DND-41 (cell line): ENCODE measurements at regions not wholly inside any gene's neighbourhood (a gene's known extent, or its start where the extent isn't known, plus 50 kb on each side); places are given as distances from the start of the nearest gene placed in this dataset.

Experiments used
- ATAC-seq: fragments of 200-7000 bp; cut with Tn5 transposase; 3 replicates; pipeline ENCODE4 v1.9.1; 2021; ENCODE audit warnings: low read depth; ENCODE audit not compliant: insufficient read depth
- DNase-seq: peaks from one replicate; pipeline ENCODE4 v3.0.0-alpha.2; 2020
- H2AFZ ChIP-seq: 2 replicates; pipeline ENCODE4 v1.6.0; 2012; ENCODE audit warnings: low read depth, low read length
- H3K27ac ChIP-seq: 2 replicates; pipeline ENCODE4 v1.5.1; 2012; ENCODE audit warnings: low read length, inconsistent platforms
- H3K27me3 ChIP-seq: fragments of 200-600 bp; sonication (generic); 2 replicates; pipeline ENCODE4 v1.6.0; 2012; ENCODE audit warnings: low read length, mild to moderate bottlenecking, inconsistent platforms; ENCODE audit not compliant: insufficient read depth, poor library complexity
- H3K36me3 ChIP-seq: 2 replicates; pipeline ENCODE4 v1.5.1; 2012; ENCODE audit warnings: low read length, inconsistent platforms; ENCODE audit not compliant: insufficient read depth
- H3K4me1 ChIP-seq: 2 replicates; pipeline ENCODE4 v1.5.1; 2012; ENCODE audit warnings: mild to moderate bottlenecking, low read length; ENCODE audit not compliant: insufficient read depth
- H3K4me2 ChIP-seq: 2 replicates; pipeline ENCODE4 v1.6.0; 2012; ENCODE audit warnings: mild to moderate bottlenecking, moderate library complexity, low read length, inconsistent platforms; ENCODE audit not compliant: insufficient read depth
- H3K4me3 ChIP-seq, 2 experiments: fragments of 200-600 bp in 1 of 2; shearing (Covaris generic) in 1 of 2; 2 replicates each; pipeline ENCODE4 v1.5.1; 2012 to 2016; ENCODE audit warnings: inconsistent platforms in 2 of 2, low read length in 2 of 2, mild to moderate bottlenecking in 2 of 2, low read depth in 1 of 2, moderate library complexity in 1 of 2
- H3K79me2 ChIP-seq: 2 replicates; pipeline ENCODE4 v1.6.0; 2012; ENCODE audit warnings: low read length, inconsistent platforms; ENCODE audit not compliant: insufficient read depth
- H3K9ac ChIP-seq: 2 replicates; pipeline ENCODE4 v1.6.0; 2012; ENCODE audit warnings: low read depth, mild to moderate bottlenecking, inconsistent platforms, low read length, moderate library complexity
- H3K9me3 ChIP-seq: 2 replicates; pipeline ENCODE4 v1.5.1; 2012; ENCODE audit warnings: low read length, moderate library complexity, mild to moderate bottlenecking, inconsistent platforms; ENCODE audit not compliant: insufficient read depth, severe bottlenecking
- H4K20me1 ChIP-seq: 2 replicates; pipeline ENCODE4 v1.6.0; 2012; ENCODE audit warnings: low read length; ENCODE audit not compliant: insufficient read depth
- CTCF ChIP-seq: IDR thresholded peaks from 2 replicates; pipeline ENCODE4 v1.5.1; 2012; ENCODE audit warnings: borderline replicate concordance, low read length, moderate library complexity, mild to moderate bottlenecking; ENCODE audit not compliant: poor library complexity, severe bottlenecking; ENCODE audit errors: extremely low read depth
- EZH2 ChIP-seq: IDR thresholded peaks from 3 replicates; pipeline ENCODE4 v1.6.1; 2012; ENCODE audit warnings: borderline replicate concordance, low read depth, mild to moderate bottlenecking, moderate library complexity, low read length, inconsistent platforms; ENCODE audit not compliant: severe bottlenecking

GRCh38 chr1:58999676-59000075, 215.8 kb upstream of the JUN start:
- Histone ChIP-seq H3K79me2 (no peaks in the 10 kb centered on the region), H3K4me1 (no peaks in the 10 kb centered on the region), H4K20me1 (no peaks in the 10 kb centered on the region), H3K9ac (no peak overlapping the region), H3K27ac (no peak overlapping the region), H3K27me3 (no peaks in the 10 kb centered on the region), H2AFZ (no peak overlapping the region; the same call in 1 of the 2 replicates), H3K4me2 (no peak overlapping the region), H3K4me3 (no peak overlapping the region), H3K36me3 (no peaks in the 10 kb centered on the region), H3K9me3 (no peaks in the 10 kb centered on the region)
- no peak for DNase-seq
- ATAC-seq = no peak
- TF ChIP-seq CTCF = no peak
- TF ChIP-seq EZH2 = no peak

GRCh38 chr1:59004755-59005154, 220.9 kb upstream of the JUN start:
- no peaks in the 10 kb centered on the region for H3K4me1 ChIP-seq
- no peaks in the 10 kb centered on the region for H3K36me3 ChIP-seq
- H2AFZ ChIP-seq = no peak overlapping the region
- DNase-seq (no peak), ATAC-seq (no peak)
- H4K20me1 ChIP-seq = no peaks in the 10 kb centered on the region
- no peak overlapping the region for H3K4me2 ChIP-seq
- H3K27me3 ChIP-seq = no peaks in the 10 kb centered on the region
- no peak for TF ChIP-seq CTCF
- TF ChIP-seq EZH2 = no peak
- H3K9me3 ChIP-seq = no peaks in the 10 kb centered on the region
- no peak overlapping the region for H3K27ac ChIP-seq
- no peak overlapping the region for H3K4me3 ChIP-seq
- H3K9ac ChIP-seq = no peak overlapping the region
- H3K79me2 ChIP-seq = no peaks in the 10 kb centered on the region

- H3K27ac ChIP-seq = no peak overlapping the region
- H3K4me2 ChIP-seq = no peak overlapping the region
- DNase-seq = no peak
- H2AFZ ChIP-seq = no peak overlapping the region
- H3K79me2 ChIP-seq = no peaks in the 10 kb centered on the region
- no peaks in the 10 kb centered on the region for H3K4me1 ChIP-seq
- no peaks in the 10 kb centered on the region for H3K9me3 ChIP-seq
- TF ChIP-seq CTCF (no peak), EZH2 (no peak)
- no peak for ATAC-seq
- no peak overlapping the region for H3K9ac ChIP-seq
- no peaks in the 10 kb centered on the region for H3K27me3 ChIP-seq
- H3K4me3 ChIP-seq = no peak overlapping the region
- no peaks in the 10 kb centered on the region for H4K20me1 ChIP-seq
- no peaks in the 10 kb centered on the region for H3K36me3 ChIP-seq
Observed at GRCh38 chr1:59005491-59006288, 221.8 kb upstream of the JUN start.

- no peaks in the 10 kb centered on the region for H3K27me3 ChIP-seq
- no peak overlapping the region for H3K27ac ChIP-seq
- no peaks in the 10 kb centered on the region for H3K9me3 ChIP-seq
- no peaks in the 10 kb centered on the region for H3K4me1 ChIP-seq
- no peak for DNase-seq
- TF ChIP-seq CTCF (no peak), EZH2 (no peak)
- H3K9ac ChIP-seq = no peak overlapping the region
- H3K36me3 ChIP-seq = no peaks in the 10 kb centered on the region
- ATAC-seq = no peak
- H3K4me2 ChIP-seq = no peak overlapping the region
- no peak overlapping the region for H2AFZ ChIP-seq
- no peaks in the 10 kb centered on the region for H3K79me2 ChIP-seq
- H3K4me3 ChIP-seq = no peak overlapping the region
- H4K20me1 ChIP-seq = no peaks in the 10 kb centered on the region
Observed at GRCh38 chr1:59006289-59006658, 222.4 kb upstream of the JUN start.
